HUES6 (cell line): ENCODE measurements at regions not wholly inside any gene's neighbourhood (a gene's known extent, or its start where the extent isn't known, plus 50 kb on each side); places are given as distances from the start of the nearest gene placed in this dataset.

ENCODE experiments used
- H3K27ac ChIP-seq: 2 replicates; pipeline ENCODE4 v1.7.0; 2013; ENCODE audit warnings: low read depth, mild to moderate bottlenecking, low read length, inconsistent platforms
- H3K27me3 ChIP-seq: 2 replicates; pipeline ENCODE4 v1.6.1; 2013; ENCODE audit warnings: low read length; ENCODE audit not compliant: control insufficient read depth, insufficient read depth
- H3K36me3 ChIP-seq: 2 replicates; pipeline ENCODE4 v1.6.1; 2013; ENCODE audit warnings: low read length; ENCODE audit not compliant: control insufficient read depth, insufficient read depth
- H3K4me1 ChIP-seq: 2 replicates; pipeline ENCODE4 v1.6.1; 2013; ENCODE audit warnings: low read length; ENCODE audit not compliant: control insufficient read depth, insufficient read depth
- H3K4me3 ChIP-seq: 2 replicates; pipeline ENCODE4 v1.5.1; 2013; ENCODE audit warnings: low read depth, low read length
- H3K9ac ChIP-seq: one replicate; pipeline ENCODE4 v1.6.1; 2013; ENCODE audit warnings: mild to moderate bottlenecking, low read length
- H3K9me3 ChIP-seq: 2 replicates; pipeline ENCODE4 v1.6.1; 2013; ENCODE audit warnings: low read depth, low read length; ENCODE audit not compliant: control insufficient read depth, insufficient read depth

DNA sequence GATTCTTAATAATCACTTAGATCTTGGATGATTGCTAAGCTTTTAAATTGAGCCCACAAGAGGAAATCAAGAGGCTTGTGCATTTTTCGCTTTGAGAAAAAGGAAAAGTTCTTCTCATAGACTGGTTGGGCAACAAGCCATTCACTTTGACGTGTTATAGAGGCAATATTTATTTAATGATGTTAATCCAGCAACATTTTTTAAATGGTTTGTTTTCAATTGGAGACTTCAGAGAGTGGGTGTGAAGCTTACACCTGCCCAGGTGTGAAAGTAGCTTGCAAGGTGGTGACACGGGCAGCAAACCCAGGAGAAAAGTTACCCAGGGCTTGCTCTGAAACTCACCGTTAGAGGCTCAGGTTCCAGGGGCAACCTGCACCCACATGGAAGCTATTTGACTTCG is 858.9 kb downstream of the GALR1 start:
- no peaks in the 10 kb centered on the region for H3K36me3 ChIP-seq
- H3K4me1 ChIP-seq, result no peaks in the 10 kb centered on the region
- no peaks in the 10 kb centered on the region for H3K27me3 ChIP-seq
- H3K27ac ChIP-seq, result no peak overlapping the region
- no peak overlapping the region for H3K4me3 ChIP-seq
- H3K9me3 ChIP-seq, result peaks cover 5% of the 10 kb centered on the region
- no peak overlapping the region for H3K9ac ChIP-seq

DNA sequence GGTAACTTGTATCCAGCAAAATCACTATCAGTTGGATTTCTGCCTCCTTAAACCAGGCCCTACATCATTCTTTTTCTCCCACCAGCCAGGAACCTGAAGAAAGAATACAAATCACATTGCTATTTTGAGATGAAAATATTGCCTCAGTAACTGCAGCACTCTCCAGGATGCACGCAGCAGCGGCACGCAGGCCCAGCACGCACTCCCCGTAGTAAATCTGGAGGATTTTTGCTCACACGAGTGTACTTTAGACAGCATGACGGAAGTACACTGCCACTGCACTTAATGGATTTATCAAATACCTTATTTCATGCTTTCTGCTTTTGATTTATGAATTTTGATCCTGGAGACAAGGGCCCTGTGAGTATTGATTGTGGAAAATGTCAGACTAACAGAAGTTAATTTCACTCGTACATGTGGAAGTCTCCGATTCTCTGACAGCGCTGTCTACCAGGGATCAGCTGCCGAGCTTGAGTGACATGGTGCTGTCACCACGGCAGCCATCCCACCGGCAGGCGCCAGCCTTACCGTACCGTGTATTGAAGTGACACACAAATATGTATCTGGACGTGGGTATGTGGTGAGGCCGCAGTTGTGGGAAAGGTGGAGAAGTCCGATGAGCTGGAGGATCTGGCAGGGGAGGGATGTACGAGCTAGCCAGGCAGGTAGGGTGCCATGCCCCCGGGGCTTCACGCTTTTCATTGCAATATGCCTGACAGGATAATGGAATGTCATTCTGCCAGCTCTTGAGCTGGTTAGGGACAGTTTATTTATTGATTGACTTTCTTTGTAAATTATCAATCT is 863.7 kb downstream of the GALR1 start:
- H3K27ac ChIP-seq, result no peak overlapping the region
- H3K36me3 ChIP-seq, result no peaks in the 10 kb centered on the region
- H3K4me1 ChIP-seq, result no peaks in the 10 kb centered on the region
- no peak overlapping the region for H3K9ac ChIP-seq
- H3K9me3 ChIP-seq, result 0 out of 2 replicates have a peak, but pooled peaks cover 4% of the 10 kb centered on the region
- H3K4me3 ChIP-seq, result no peak overlapping the region
- no peaks in the 10 kb centered on the region for H3K27me3 ChIP-seq

DNA sequence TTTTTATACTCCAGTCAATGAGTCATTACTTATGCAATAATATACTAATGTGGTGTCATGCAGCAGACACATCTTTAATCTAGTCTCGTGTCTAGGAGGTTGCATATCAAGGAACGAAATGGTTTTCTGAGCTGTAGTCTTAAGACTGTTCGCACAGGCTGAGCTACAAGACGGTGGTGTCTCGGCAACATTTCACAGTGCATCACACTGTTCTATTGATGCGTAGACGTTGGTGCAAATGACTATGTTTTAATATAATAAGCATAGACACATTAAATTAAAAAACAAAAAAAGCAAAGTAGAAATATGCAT is 864.2 kb downstream of the GALR1 start:
- H3K27me3 ChIP-seq, result no peaks in the 10 kb centered on the region
- no peak overlapping the region for H3K4me3 ChIP-seq
- no peaks in the 10 kb centered on the region for H3K36me3 ChIP-seq
- H3K4me1 ChIP-seq, result no peaks in the 10 kb centered on the region
- H3K9ac ChIP-seq, result no peak overlapping the region
- H3K27ac ChIP-seq, result no peak overlapping the region
- H3K9me3 ChIP-seq, result 0 out of 2 replicates have a peak, but pooled peaks cover 4% of the 10 kb centered on the region

DNA sequence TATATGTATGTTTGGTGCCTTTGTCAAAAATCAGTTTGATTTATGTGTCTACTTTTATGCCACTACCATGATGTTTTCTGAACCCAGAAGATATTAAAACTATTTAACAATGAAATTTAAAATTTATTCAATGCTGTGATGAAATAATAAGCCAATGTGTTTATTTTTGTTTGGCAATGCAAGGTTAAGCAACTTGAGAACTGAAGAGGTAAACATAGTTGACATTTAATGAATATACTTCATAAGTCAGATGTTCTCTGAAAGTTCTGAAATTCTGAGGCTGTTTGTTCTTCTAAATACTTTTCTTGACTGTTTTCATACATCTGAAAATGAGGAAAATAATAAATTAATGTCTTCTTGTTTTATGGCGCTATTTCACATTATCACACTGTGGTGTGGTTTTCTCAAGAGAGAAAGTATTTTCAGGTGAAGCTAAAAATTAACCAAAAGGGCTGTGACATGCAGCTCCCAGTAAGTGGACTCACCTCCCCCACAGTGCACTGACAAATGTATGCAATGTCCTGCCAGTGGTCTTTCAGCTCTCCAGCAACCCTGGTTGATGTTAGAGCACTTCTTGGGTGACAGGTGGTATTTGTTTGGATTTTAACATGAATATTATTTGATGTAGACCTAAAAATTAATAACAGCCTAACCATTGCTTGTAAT is 863.6 kb upstream of the SALL3 start:
- peaks cover 10% of the 10 kb centered on the region; the same call in 1 of the 2 replicates for H3K9me3 ChIP-seq
- no peak overlapping the region for H3K4me3 ChIP-seq
- H3K27ac ChIP-seq, result no peak overlapping the region
- H3K4me1 ChIP-seq, result no peaks in the 10 kb centered on the region
- no peak overlapping the region for H3K9ac ChIP-seq
- H3K27me3 ChIP-seq, result no peaks in the 10 kb centered on the region
- no peaks in the 10 kb centered on the region for H3K36me3 ChIP-seq

DNA sequence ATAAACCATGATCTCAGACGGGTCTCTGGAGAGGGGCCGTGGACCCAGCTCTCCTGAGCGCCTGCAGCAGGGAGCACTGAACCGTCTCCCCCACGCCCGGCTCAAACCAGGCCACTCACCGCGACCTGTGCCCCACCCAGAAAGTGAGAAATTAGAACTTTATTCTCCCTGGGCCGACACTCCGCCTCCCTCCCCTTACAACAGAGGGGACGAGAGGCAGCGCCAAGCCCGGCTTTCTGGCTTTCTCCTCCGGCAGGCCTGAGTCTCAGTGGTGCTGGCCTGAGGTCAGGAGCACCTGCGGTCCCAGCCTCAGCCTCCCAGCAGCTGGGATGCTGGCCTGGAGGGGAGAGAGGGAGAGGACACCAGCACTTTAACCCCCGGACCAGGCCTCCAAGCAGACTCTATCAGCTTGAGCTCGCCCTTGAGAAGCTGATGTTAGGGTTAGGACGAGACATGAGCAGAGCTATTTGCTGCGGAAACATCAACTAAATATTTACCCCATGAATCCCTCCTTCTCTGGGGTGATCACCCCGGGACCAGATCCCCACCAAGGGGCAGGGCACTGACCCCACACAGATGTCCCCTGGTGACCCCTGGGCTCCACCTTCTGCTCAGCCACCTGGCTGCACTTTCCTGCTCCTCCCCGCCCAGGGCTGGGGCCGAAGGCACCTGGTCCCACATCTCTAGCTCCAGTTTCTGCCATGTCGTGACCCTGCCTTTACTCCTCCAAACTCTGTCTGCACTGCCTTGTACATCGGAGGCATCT is 856.3 kb upstream of the SALL3 start:
- Histone ChIP-seq H3K27ac (no peak overlapping the region), H3K4me3 (no peak overlapping the region), H3K4me1 (no peaks in the 10 kb centered on the region), H3K9ac (no peak overlapping the region), H3K27me3 (no peaks in the 10 kb centered on the region), H3K9me3 (peaks cover 12% of the 10 kb centered on the region), H3K36me3 (no peaks in the 10 kb centered on the region)

DNA sequence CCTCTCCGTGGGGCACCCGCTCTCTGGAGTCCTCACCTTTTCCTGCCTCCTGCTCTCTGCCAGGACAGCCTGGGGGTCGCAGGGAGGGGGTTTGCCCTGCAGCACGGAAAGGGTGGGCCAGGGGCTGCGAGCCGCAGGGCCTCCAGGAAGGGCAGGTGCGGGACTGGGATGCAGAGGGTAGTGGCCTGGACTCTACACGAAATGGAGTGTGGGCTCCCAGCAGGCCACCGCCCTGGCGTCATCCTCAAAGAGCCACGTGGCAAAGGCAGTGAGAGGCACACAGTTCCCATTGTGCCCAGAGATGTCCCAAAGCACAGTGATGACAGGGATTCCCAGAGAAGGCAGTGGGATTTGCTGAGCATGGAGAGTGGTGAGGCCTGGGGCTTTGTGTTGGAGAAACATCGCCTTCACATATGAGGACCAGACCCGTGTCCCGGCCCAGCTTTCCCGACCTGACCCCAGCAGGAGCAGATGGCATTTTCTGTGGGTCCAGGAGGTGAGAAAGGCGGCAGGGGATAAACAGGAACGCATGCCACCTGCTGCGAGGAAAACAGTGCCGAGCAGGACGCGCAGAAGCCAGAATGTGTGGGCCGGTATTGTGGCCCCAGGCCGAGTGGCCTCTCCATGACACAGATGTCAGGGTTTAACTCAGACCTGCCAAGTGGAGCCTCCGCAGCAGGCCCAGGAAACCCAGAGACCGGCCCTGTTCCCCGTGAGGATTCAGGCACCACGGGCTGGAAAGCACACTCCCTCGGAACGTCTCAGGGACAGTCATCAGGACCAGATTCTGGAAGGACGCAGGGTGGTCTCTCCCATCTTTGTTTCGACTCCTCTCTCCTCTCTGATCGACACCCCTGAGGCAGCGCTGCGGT is 855.5 kb upstream of the SALL3 start:
- Histone ChIP-seq H3K9me3 (peaks cover 12% of the 10 kb centered on the region), H3K27ac (no peak overlapping the region), H3K4me3 (no peak overlapping the region), H3K9ac (no peak overlapping the region), H3K27me3 (no peaks in the 10 kb centered on the region), H3K36me3 (no peaks in the 10 kb centered on the region), H3K4me1 (no peaks in the 10 kb centered on the region)

DNA sequence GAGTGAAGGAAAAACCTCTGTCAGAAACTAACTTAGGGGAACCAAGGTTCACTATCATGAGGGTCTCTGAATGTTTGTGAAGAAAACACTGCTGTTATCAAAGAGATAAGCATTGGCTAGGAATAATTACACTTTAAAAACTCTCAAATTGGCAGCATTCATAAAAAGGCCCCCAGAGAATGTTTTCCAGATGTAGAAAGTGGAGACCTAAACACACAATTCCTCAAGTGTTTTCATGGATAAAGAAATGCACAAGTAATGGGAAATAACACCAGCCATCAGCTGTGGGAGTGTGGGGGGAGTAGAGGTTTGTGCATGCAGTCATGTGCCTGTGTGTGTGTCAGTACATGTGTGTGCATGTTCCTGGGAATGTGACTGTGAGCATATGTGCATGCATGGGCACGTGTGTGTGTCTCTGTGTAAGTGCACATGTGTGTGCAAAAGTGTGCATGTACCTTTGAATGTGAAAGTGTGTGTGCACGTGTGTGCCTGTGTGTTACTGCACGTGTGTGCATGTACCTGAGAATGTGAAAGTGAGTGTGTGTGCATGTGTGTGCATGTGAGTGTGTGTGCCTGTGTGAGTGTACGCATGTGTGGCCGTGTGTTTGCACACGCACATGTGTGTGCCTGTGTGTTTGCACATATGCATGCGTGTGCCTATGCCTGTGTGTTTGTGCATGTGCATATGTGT is 854.3 kb upstream of the SALL3 start:
- Histone ChIP-seq H3K9ac (no peak overlapping the region), H3K4me3 (no peak overlapping the region), H3K27ac (no peak overlapping the region), H3K36me3 (no peaks in the 10 kb centered on the region), H3K9me3 (peaks cover 7% of the 10 kb centered on the region; the same call in 1 of the 2 replicates), H3K27me3 (0 out of 2 replicates have a peak, but pooled peaks cover 1% of the 10 kb centered on the region), H3K4me1 (no peaks in the 10 kb centered on the region)

DNA sequence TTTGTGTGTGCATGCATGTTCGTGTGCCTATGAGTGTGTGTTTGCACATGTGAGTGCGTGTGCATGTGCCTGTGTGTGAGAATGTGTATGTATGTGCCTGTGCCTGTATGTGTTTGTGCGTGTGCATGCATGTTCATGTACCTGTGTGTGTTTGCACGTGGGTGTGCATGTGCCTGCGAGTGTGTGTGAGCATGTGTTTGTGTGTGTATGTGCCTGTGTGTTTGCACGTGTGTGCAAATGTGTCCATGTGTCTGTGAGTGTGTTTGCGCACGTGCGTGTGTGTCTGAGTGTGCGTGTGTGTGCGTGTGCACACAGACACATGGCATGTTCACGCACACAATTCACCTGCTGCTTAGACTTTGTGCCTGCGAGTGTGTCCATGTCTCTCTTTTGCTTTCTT is 853.5 kb upstream of the SALL3 start:
- peaks cover 6% of the 10 kb centered on the region; the same call in 1 of the 2 replicates for H3K9me3 ChIP-seq
- no peaks in the 10 kb centered on the region for H3K4me1 ChIP-seq
- H3K27me3 ChIP-seq, result 0 out of 2 replicates have a peak, but pooled peaks cover 4% of the 10 kb centered on the region
- no peak overlapping the region for H3K9ac ChIP-seq
- H3K36me3 ChIP-seq, result no peaks in the 10 kb centered on the region
- H3K27ac ChIP-seq, result no peak overlapping the region
- no peak overlapping the region for H3K4me3 ChIP-seq

DNA sequence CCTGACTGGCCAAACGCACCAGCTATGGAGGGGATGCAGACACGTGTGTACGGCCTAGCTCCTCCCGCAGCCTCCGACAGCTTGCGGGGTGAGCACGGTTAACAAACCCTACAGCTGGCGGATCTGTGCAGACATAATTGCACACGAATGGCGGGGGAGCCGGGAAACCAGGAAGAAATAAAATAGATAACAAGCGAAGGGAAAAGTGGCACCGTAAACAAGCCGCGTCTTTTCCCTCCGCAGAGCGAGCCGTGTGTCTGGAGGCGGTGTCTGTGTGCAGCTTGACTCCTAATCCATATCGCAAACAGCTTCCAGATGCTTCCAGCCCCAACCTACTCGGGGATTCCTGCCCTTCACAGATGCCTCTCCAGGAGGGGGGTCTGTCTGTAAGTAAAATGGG is 853.1 kb upstream of the SALL3 start:
- Histone ChIP-seq H3K27me3 (0 out of 2 replicates have a peak, but pooled peaks cover 4% of the 10 kb centered on the region), H3K4me1 (no peaks in the 10 kb centered on the region), H3K4me3 (no peak overlapping the region), H3K9ac (no peak overlapping the region), H3K36me3 (no peaks in the 10 kb centered on the region), H3K27ac (no peak overlapping the region), H3K9me3 (peaks cover 6% of the 10 kb centered on the region; the same call in 1 of the 2 replicates)

DNA sequence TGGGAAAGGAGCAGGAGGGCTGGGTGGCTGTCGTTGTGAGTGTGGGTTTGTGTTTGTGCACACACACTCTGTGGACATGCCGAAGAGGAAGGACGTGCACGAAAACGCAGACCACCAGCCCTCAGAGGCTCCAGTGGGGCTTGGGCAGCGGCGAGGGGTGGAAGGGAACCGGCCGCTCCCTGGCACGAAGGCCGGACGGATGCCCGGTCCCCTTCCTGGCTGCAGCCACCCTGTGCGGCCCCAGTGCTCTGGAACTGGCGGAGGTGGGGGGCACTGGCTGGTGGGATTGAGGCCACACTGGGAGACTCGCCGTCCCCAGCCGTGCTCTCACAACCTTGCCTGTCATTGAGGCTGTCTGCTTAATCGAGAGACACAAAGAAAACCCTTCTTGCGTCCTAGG is 852.6 kb upstream of the SALL3 start:
- Histone ChIP-seq H3K9me3 (peaks cover 6% of the 10 kb centered on the region; the same call in 1 of the 2 replicates), H3K9ac (no peak overlapping the region), H3K4me3 (no peak overlapping the region), H3K27ac (no peak overlapping the region), H3K27me3 (0 out of 2 replicates have a peak, but pooled peaks cover 4% of the 10 kb centered on the region), H3K4me1 (no peaks in the 10 kb centered on the region), H3K36me3 (no peaks in the 10 kb centered on the region)
